Neural progenitor cell (in vitro differentiated cells): ENCODE measurements at regions not wholly inside any gene's neighbourhood (a gene's known extent, or its start where the extent isn't known, plus 50 kb on each side); places are given as distances from the start of the nearest gene placed in this dataset.

Experiments
- DNase-seq: peaks from one replicate; pipeline ENCODE4 v3.0.0-alpha.2; 2016; ENCODE audit warnings: low spot score
- H2AFZ ChIP-seq: fragments of 200-600 bp; sonication (generic); replicated peaks from 2 replicates; pipeline ENCODE4 v1.6.1; 2016; ENCODE audit warnings: antibody characterized with exemption
- H3F3A ChIP-seq: fragments of 200-600 bp; sonication (generic); 2 replicates; pipeline ENCODE4 v1.6.1; 2016; ENCODE audit warnings: antibody characterized with exemption, low read depth
- H3K27ac ChIP-seq: fragments of 200-600 bp; sonication (generic); 2 replicates; pipeline ENCODE4 v1.5.1; 2016; ENCODE audit warnings: mild to moderate bottlenecking
- H3K27me3 ChIP-seq: fragments of 200-600 bp; sonication (generic); 2 replicates; pipeline ENCODE4 v1.6.1; 2016; ENCODE audit warnings: mild to moderate bottlenecking, moderate library complexity
- H3K36me3 ChIP-seq: fragments of 200-600 bp; sonication (generic); 2 replicates; pipeline ENCODE4 v1.5.1; 2016
- H3K4me1 ChIP-seq: fragments of 200-600 bp; sonication (generic); 2 replicates; pipeline ENCODE4 v1.6.1; 2016; ENCODE audit warnings: mixed run types
- H3K4me2 ChIP-seq: fragments of 200-600 bp; sonication (generic); 2 replicates; pipeline ENCODE4 v1.6.1; 2016
- H3K4me3 ChIP-seq: fragments of 200-600 bp; sonication (generic); 2 replicates; pipeline ENCODE4 v1.5.1; 2016
- H3K79me2 ChIP-seq: fragments of 200-600 bp; sonication (generic); 2 replicates; pipeline ENCODE4 v1.6.1; 2016; ENCODE audit warnings: low read depth
- H3K9ac ChIP-seq: fragments of 200-600 bp; sonication (generic); 2 replicates; pipeline ENCODE4 v1.6.1; 2016
- H3K9me3 ChIP-seq: fragments of 200-600 bp; sonication (generic); 2 replicates; pipeline ENCODE4 v1.5.1; 2016; ENCODE audit warnings: low read depth
- H4K20me1 ChIP-seq: fragments of 200-600 bp; sonication (generic); 2 replicates; pipeline ENCODE4 v1.6.1; 2016; ENCODE audit warnings: low read depth
- H3K27ac Mint-ChIP-seq: 3 replicates; pipeline ENCODE4 v1.8.0; 2021; ENCODE audit warnings: mixed read lengths
- H3K27me3 Mint-ChIP-seq: 2 replicates; pipeline ENCODE4 v1.8.0; 2022; ENCODE audit warnings: low read depth, mild to moderate bottlenecking, inconsistent platforms, moderate library complexity, mixed read lengths; ENCODE audit not compliant: insufficient read depth
- H3K36me3 Mint-ChIP-seq: 3 replicates; pipeline ENCODE4 v1.8.0; 2021; ENCODE audit warnings: mixed read lengths
- H3K4me1 Mint-ChIP-seq: 3 replicates; pipeline ENCODE4 v1.8.0; 2021; ENCODE audit warnings: mixed read lengths
- H3K4me3 Mint-ChIP-seq: 3 replicates; pipeline ENCODE4 v1.8.0; 2021; ENCODE audit warnings: mild to moderate bottlenecking, moderate library complexity, mixed read lengths
- H3K9me3 Mint-ChIP-seq: 3 replicates; pipeline ENCODE4 v1.8.0; 2020; ENCODE audit warnings: mixed read lengths
- EZH2 ChIP-seq: fragments of 200-600 bp; sonication (generic); IDR thresholded peaks from 2 replicates; pipeline ENCODE4 v1.6.1; 2017; ENCODE audit warnings: antibody characterized with exemption, mild to moderate bottlenecking, moderate library complexity
- EZH2phosphoT487 ChIP-seq: fragments of 200-600 bp; sonication (generic); IDR thresholded peaks from 2 replicates; pipeline ENCODE4 v1.6.1; 2017; ENCODE audit warnings: antibody characterized with exemption
- TF ChIP-seq, protein P1 (sequence below): fragments of 200-600 bp; sonication (generic); IDR thresholded peaks from 2 replicates; pipeline ENCODE4 v1.5.1; 2017; ENCODE audit warnings: antibody characterized with exemption, mild to moderate bottlenecking

DNA sequence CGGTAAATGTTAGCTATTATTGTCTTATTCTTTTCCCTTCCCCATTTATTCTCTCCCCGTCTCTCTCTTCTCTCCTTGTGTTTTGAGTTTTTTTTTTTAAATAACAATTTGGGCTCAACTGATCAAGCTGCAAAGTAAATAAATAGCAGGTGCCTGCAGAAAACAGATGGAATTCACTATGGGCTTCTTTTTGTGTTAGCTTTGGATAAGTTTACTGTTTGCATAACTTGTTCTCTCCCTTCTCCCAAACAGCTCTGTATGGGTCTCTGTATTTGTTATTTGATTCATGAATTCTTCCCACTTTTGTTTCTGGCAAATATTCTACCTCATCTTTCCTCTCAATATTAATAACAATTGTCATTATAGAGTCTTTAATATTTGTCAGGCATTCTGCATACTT lies 111.8 kb upstream of the ASTN2 start:
- Mint-ChIP-seq H3K36me3 (no peaks in the 10 kb centered on the region), H3K9me3 (no peaks in the 10 kb centered on the region), H3K27me3 (no peaks in the 10 kb centered on the region), H3K4me3 (no peak overlapping the region), H3K4me1 (no peaks in the 10 kb centered on the region), H3K27ac (no peak overlapping the region)
- Histone ChIP-seq H2AFZ (no peak overlapping the region), H3F3A (no peaks in the 10 kb centered on the region), H3K36me3 (no peaks in the 10 kb centered on the region), H3K4me2 (no peak overlapping the region), H3K4me3 (no peak overlapping the region), H3K9ac (no peak overlapping the region), H3K27ac (no peak overlapping the region), H3K27me3 (no peaks in the 10 kb centered on the region), H3K4me1 (no peaks in the 10 kb centered on the region), H4K20me1 (no peaks in the 10 kb centered on the region), H3K79me2 (no peaks in the 10 kb centered on the region), H3K9me3 (no peaks in the 10 kb centered on the region)
- TF ChIP-seq EZH2phosphoT487, result no peak
- TF ChIP-seq, protein P1, sequence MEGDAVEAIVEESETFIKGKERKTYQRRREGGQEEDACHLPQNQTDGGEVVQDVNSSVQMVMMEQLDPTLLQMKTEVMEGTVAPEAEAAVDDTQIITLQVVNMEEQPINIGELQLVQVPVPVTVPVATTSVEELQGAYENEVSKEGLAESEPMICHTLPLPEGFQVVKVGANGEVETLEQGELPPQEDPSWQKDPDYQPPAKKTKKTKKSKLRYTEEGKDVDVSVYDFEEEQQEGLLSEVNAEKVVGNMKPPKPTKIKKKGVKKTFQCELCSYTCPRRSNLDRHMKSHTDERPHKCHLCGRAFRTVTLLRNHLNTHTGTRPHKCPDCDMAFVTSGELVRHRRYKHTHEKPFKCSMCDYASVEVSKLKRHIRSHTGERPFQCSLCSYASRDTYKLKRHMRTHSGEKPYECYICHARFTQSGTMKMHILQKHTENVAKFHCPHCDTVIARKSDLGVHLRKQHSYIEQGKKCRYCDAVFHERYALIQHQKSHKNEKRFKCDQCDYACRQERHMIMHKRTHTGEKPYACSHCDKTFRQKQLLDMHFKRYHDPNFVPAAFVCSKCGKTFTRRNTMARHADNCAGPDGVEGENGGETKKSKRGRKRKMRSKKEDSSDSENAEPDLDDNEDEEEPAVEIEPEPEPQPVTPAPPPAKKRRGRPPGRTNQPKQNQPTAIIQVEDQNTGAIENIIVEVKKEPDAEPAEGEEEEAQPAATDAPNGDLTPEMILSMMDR, result no peak
- TF ChIP-seq EZH2, result no peak
- DNase-seq, result no peak

DNA sequence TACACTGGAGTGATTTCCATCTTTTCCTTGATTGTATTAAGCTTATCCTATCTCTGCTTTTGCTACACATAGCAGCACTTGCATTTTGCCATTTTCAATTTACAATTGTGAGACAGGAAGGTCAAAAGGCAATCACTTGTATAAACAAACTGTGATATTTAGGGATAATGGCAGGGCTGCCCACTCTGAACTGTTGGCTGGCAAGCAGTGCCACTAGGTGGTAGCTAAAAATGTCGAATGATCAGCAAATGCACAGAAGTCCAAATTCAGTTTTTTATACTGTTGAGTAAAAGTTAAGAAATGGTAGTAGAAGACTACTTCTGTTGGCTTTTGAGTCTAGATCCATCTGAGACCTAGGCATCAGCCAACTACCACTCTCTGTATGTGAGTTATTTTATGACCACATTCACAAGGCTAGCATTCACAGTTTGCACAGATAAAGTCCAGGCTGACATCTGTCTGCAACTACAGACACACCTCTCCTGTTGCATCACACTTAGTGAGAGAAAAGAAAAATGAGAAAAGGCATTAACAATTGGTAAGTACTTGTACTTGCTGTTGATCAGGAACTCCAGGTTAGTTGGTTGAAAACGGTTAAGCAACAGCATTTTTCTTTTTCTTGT lies 108.8 kb upstream of the ASTN2 start:
- Histone ChIP-seq H3K4me2 (no peak overlapping the region), H3K4me1 (no peaks in the 10 kb centered on the region), H4K20me1 (no peaks in the 10 kb centered on the region), H3K9ac (no peak overlapping the region), H3K79me2 (no peaks in the 10 kb centered on the region), H3K4me3 (no peak overlapping the region), H3K9me3 (no peaks in the 10 kb centered on the region), H3K27me3 (no peaks in the 10 kb centered on the region), H3F3A (no peaks in the 10 kb centered on the region), H3K36me3 (no peaks in the 10 kb centered on the region), H2AFZ (no peak overlapping the region), H3K27ac (no peak overlapping the region)
- no peak overlapping the region for H3K27ac Mint-ChIP-seq
- DNase-seq, result no peak
- no peaks in the 10 kb centered on the region for H3K36me3 Mint-ChIP-seq
- H3K4me1 Mint-ChIP-seq, result no peaks in the 10 kb centered on the region
- peaks cover 2% of the 10 kb centered on the region for H3K9me3 Mint-ChIP-seq
- no peak overlapping the region for H3K4me3 Mint-ChIP-seq
- no peaks in the 10 kb centered on the region for H3K27me3 Mint-ChIP-seq
- TF ChIP-seq EZH2, result no peak
- TF ChIP-seq, protein P1, result no peak
- no peak for TF ChIP-seq EZH2phosphoT487

DNA sequence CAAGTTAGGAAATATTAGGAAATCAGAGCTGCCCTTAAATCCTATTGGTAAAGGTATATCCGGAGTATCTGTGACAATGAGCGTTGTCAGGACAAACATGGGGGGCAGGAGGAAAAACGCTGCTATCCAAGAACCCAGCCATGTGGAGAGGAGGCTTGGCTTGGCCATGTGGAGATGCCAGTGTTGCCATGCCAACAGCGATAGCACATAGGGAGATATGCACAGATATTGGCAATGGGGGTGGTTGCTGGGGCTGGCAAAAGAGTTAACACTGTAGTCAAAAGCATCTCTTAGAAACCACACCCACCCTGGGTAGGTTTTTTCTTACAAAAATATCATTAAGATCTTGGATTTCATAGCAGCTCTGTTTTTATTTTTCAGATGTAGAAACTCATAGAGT lies 106.4 kb upstream of the ASTN2 start:
- H2AFZ ChIP-seq, result no peak overlapping the region
- Mint-ChIP-seq H3K27ac (no peak overlapping the region), H3K9me3 (peaks cover 6% of the 10 kb centered on the region), H3K36me3 (no peaks in the 10 kb centered on the region), H3K4me1 (no peaks in the 10 kb centered on the region), H3K4me3 (no peak overlapping the region), H3K27me3 (no peaks in the 10 kb centered on the region)
- H3K9ac ChIP-seq, result no peak overlapping the region
- no peaks in the 10 kb centered on the region for H3K27me3 ChIP-seq
- no peaks in the 10 kb centered on the region for H3K79me2 ChIP-seq
- no peak for TF ChIP-seq EZH2
- no peak for TF ChIP-seq EZH2phosphoT487
- TF ChIP-seq, protein P1, result no peak
- no peaks in the 10 kb centered on the region for H4K20me1 ChIP-seq
- H3K4me2 ChIP-seq, result no peak overlapping the region
- H3F3A ChIP-seq, result no peaks in the 10 kb centered on the region
- no peak for DNase-seq
- no peaks in the 10 kb centered on the region for H3K4me1 ChIP-seq
- no peaks in the 10 kb centered on the region for H3K9me3 ChIP-seq
- no peak overlapping the region for H3K27ac ChIP-seq
- no peaks in the 10 kb centered on the region for H3K36me3 ChIP-seq
- H3K4me3 ChIP-seq, result no peak overlapping the region
